Tibial nerve (tissue), 4 donors: ENCODE measurements at regions not wholly inside any gene's neighbourhood (a gene's known extent, or its start where the extent isn't known, plus 50 kb on each side); places are given as distances from the start of the nearest gene placed in this dataset.

Experiments
- CTCF ChIP-seq, 5 experiments: fragments of 200-600 bp in 3 of 5; fragments of 450-650 bp in 2 of 5; sonication (generic) in 3 of 5; IDR thresholded peaks; one replicate each; pipeline ENCODE4 v1.5.1; 2016 to 2019; ENCODE audit warnings: antibody characterized with exemption in 5 of 5, mild to moderate bottlenecking in 3 of 5, moderate library complexity in 2 of 5
- EP300 ChIP-seq, 2 donors: sonication (generic); formaldehyde crosslinking; IDR thresholded peaks; one replicate each; pipeline ENCODE4 v1.6.1; 2017; ENCODE audit warnings: antibody characterized with exemption in 2 of 2, mild to moderate bottlenecking in 1 of 2
- POLR2A ChIP-seq, 2 donors: fragments of 450-650 bp; IDR thresholded peaks; one replicate each; pipeline ENCODE4 v1.6.1; 2017; ENCODE audit warnings: antibody characterized with exemption in 2 of 2, mild to moderate bottlenecking in 2 of 2, moderate library complexity in 2 of 2

- TF ChIP-seq POLR2A (IDR thresholded peaks at IDR 0.05) (no peak), CTCF (IDR thresholded peaks at IDR 0.05) (no peak), EP300 (IDR thresholded peaks at IDR 0.05) (no peak)
Observed at GRCh38 chr16:48011466-48011865, 144.3 kb downstream of the ABCC12 start.
